C4-2B (cell line): ENCODE measurements at regions not wholly inside any gene's neighbourhood (a gene's known extent, or its start where the extent isn't known, plus 50 kb on each side); places are given as distances from the start of the nearest gene placed in this dataset.

ENCODE experiments used
- H3K27ac ChIP-seq: fragments of 450-650 bp; 2 replicates; pipeline ENCODE4 v1.5.1; 2017
- ZFX ChIP-seq: fragments of 450-650 bp; IDR thresholded peaks from 2 replicates; pipeline ENCODE4 v1.6.1; 2017
- TF ChIP-seq, protein P1 (sequence below): fragments of 450-650 bp; conservative IDR thresholded peaks from 2 replicates; pipeline ENCODE4 v1.5.1; 2017; ENCODE audit warnings: mild to moderate bottlenecking

DNA sequence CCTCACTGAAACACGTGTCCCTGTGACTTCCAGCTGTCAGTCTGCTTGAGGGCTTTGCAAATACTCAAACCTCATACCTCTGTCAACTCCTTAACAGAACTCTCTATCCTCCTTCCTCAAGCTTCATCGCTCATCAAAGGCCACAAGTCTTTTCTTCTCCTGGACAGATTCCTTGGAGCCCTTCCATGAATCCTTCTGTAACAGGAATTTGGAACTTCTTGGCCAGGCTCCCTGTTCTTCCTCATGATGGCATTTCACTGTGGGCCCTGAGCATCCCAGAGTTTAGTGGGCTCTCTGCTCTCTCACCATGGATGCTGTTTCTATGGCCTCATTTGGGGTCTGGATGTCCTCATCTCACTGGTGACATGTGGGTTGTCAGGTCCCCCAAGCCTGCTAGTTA is 105.0 kb upstream of the TLE3 start:
- TF ChIP-seq, protein P1, sequence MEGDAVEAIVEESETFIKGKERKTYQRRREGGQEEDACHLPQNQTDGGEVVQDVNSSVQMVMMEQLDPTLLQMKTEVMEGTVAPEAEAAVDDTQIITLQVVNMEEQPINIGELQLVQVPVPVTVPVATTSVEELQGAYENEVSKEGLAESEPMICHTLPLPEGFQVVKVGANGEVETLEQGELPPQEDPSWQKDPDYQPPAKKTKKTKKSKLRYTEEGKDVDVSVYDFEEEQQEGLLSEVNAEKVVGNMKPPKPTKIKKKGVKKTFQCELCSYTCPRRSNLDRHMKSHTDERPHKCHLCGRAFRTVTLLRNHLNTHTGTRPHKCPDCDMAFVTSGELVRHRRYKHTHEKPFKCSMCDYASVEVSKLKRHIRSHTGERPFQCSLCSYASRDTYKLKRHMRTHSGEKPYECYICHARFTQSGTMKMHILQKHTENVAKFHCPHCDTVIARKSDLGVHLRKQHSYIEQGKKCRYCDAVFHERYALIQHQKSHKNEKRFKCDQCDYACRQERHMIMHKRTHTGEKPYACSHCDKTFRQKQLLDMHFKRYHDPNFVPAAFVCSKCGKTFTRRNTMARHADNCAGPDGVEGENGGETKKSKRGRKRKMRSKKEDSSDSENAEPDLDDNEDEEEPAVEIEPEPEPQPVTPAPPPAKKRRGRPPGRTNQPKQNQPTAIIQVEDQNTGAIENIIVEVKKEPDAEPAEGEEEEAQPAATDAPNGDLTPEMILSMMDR: no peak
- TF ChIP-seq ZFX: no peak

GRCh38 chr15:70201425-70201775 is 103.7 kb upstream of the TLE3 start:
- TF ChIP-seq, protein P1: no peak
- no peak for TF ChIP-seq ZFX
- no peak overlapping the region for H3K27ac ChIP-seq

More for the DNA sequence above, 105.0 kb upstream of the TLE3 start:
- H3K27ac ChIP-seq: no peak overlapping the region

DNA sequence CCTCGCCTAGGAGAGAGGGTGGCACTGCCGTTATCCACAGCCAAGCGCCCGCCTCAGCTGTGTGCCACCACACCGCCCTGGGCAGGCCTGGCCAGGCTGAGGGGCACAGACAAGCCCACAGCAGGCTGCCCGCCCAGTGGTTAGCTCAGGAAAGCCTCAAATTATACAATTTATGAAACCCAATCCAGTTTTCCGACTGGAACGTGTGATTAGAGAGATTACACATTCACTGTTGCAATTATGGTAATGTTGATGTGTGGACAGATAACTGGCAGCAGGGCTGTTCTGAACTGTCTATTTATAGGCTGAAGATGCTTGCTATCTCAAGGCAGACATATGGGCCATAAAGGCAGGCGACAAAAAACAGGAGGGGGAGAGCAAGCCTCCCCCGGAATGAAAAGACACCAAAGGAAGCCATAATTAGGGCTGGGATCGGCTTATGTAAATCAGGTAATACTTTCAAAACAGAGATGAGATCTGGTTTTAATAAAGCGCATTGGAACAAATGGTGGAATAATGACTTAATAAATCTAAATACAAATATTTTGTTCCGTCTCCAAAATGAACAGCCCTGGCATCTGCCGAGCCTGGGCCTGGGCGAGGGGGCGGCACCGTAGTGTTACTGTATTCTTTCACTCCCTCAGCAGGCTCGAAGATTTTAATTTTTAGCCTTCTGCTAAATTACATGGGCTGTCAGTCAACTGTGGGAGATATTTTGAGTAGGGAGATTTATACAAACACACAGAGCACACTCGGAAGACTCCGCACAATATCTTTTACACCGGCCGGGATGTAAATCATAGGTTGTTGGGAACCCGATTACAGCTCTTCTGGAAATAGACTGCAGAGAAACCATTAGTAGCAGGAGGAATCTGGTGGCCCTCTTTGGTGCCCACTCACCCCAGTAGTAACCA is 103.1 kb upstream of the TLE3 start:
- TF ChIP-seq, protein P1: no peak
- TF ChIP-seq ZFX: no peak
- H3K27ac ChIP-seq: no peak overlapping the region

DNA sequence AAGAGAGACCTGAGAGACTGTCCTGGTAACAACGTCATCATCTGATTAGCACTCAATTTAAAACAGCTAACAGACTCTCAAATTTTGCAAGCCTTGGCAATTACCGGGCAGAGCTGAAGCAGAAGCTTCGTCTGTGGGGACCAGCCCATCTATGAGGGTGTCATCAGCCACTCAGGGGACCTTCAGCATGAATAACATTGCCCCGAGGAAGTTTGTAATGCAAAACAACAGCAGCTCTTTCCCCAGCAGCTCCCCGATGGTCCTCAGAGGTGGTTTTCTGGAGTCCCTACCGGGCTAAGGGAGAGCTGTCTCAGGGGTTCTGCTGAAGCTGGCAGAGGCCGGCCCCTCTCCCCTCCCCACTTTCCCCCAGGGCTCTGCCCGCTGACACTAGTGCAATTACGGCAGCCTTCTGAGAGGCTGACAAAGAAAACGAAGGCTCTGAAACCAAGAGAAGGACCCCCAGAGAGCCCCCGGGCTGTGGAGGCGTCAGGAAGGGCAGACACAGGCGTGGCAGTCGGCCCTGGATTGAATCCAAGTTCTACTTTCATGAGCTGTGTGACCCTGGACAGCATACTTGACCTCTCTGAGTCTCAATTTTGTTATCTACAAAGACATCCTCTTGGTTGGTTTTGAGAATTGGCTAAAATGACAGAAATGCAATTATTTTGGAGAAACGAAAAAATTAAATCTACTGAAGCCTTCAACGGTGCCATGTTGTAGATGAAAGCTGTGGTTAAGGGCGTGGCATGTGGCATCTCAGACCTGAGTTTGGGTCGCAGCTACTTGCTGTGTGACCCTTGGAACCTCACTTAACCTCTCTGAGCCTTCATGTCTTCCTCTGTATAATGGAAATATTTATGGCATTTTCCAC is 102.1 kb upstream of the TLE3 start:
- no peak overlapping the region for H3K27ac ChIP-seq
- no peak for TF ChIP-seq ZFX
- TF ChIP-seq, protein P1: no peak

- TF ChIP-seq ZFX: no peak
- TF ChIP-seq, protein P1: no peak
- no peak overlapping the region for H3K27ac ChIP-seq
Measured at GRCh38 chr15:70199124-70199482, 101.4 kb upstream of the TLE3 start.

DNA sequence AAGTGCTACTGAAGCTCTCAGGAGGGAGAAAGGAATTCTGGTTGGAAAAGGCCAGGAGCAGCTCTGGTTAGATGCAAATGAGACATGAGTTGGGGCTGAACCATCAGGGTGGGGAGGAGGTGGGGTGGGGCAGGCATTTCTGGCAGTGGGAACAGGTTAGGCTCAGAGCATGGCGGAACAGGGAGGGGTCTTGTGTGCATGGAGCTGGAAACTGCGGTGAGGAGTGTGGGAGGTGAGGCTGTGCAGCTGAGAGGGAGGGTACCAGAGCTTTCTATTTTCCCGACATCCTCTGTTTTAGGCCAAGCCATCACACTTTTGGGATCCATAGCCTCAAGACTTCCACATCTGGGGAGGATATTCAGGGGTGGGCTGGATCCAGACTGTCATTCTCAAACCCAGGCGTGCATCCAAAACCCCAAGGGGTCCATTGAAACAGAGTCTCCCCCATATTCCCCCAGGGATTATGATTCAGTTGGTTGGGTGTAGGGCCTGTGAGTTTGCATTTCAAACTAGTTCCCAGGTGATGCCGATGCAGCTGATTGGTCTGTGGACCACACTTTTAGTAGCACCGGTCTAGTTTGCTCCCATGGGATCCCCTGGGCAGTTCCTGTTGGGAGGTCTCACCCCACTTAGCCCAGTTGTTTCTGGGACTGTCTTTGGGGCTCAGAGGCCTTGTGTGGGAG is 100.9 kb upstream of the TLE3 start:
- no peak for TF ChIP-seq ZFX
- TF ChIP-seq, protein P1: no peak
- no peak overlapping the region for H3K27ac ChIP-seq

DNA sequence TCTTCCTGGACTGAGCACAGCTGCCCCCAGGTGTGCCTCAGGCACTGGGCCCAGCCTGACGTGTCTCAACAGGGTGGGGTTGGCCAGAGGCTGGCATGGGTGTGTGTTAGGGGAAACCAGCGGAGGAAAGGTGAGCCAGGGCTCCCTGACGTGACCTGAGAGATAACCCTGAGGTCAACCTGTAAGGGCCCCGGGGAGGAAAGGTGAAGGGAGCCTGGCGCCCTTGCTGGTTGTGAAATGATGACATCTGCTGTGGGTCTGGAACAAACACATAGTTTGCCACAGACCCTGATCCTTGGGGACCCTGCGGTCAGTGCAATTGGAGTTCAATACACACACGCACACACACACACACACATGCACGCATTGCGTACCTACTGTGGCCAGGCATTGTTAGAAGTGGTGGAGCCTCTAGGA is 100.2 kb upstream of the TLE3 start:
- no peak overlapping the region for H3K27ac ChIP-seq
- no peak for TF ChIP-seq ZFX
- TF ChIP-seq, protein P1: no peak
